ENCODE measurements at regions not wholly inside any gene's neighbourhood (a gene's known extent, or its start where the extent isn't known, plus 50 kb on each side); places are given as distances from the start of the nearest gene placed in this dataset.
A peak's percentile ranks its signal among the peaks of the same experiment; 100 is the strongest.

GRCh38 chr10:10798864-10799192, 218.8 kb upstream of the CELF2 start:
- H3K27me3 ChIP-seq (ENCODE audit: control insufficient read depth in 3 of 3, insufficient read depth in 3 of 3, low read length in 3 of 3) = peaks cover 0 to 4% (median 0%) of the 10 kb centered on the region in 3 donors
- no peaks in the 10 kb centered on the region for H3K9me3 ChIP-seq (ENCODE audit: control insufficient read depth in 2 of 2, insufficient read depth in 1 of 2, low read depth in 1 of 2, low read length in 1 of 2)
- DNase-seq (no peak), FAIRE-seq (no peak)
- no peaks in the 10 kb centered on the region for H3K36me3 ChIP-seq (ENCODE audit: control insufficient read depth in 3 of 3, insufficient read depth in 2 of 3, low read depth in 1 of 3, low read length in 3 of 3)
- H3K4me3 ChIP-seq (ENCODE audit: low read depth in 1 of 3, low read length in 3 of 3) = peak overlapping the region in 1 of 3 donors; percentile 11
- no peaks in the 10 kb centered on the region for H3K4me1 ChIP-seq (ENCODE audit: control insufficient read depth in 3 of 3, insufficient read depth in 2 of 3, low read depth in 1 of 3, low read length in 2 of 3)
- 64 to 73% (median 72%) methylated on average over 7 of the region's 7 CpGs for WGBS, 3 donors
- peak overlapping the region in 2 of 3 donors; percentile 29 to 86 for H3K27ac ChIP-seq (ENCODE audit: low read depth in 1 of 3, low read length in 2 of 3)

- no peak overlapping the region for H3K4me3 ChIP-seq (ENCODE audit: low read depth in 1 of 3, low read length in 3 of 3)
- WGBS, 3 donors = 80 to 83% (median 82%) methylated on average over 3 of the region's 3 CpGs
- no peak overlapping the region for H3K27ac ChIP-seq (ENCODE audit: low read depth in 1 of 3, low read length in 2 of 3)
- no peak for FAIRE-seq
- no peaks in the 10 kb centered on the region for H3K9me3 ChIP-seq (ENCODE audit: control insufficient read depth in 2 of 2, insufficient read depth in 1 of 2, low read depth in 1 of 2, low read length in 1 of 2)
- H3K4me1 ChIP-seq (ENCODE audit: control insufficient read depth in 3 of 3, insufficient read depth in 2 of 3, low read depth in 1 of 3, low read length in 2 of 3) = no peaks in the 10 kb centered on the region
- peaks cover 0 to 4% (median 0%) of the 10 kb centered on the region in 3 donors for H3K27me3 ChIP-seq (ENCODE audit: control insufficient read depth in 3 of 3, insufficient read depth in 3 of 3, low read length in 3 of 3)
- H3K36me3 ChIP-seq (ENCODE audit: control insufficient read depth in 3 of 3, insufficient read depth in 2 of 3, low read depth in 1 of 3, low read length in 3 of 3) = no peaks in the 10 kb centered on the region
- no peak for DNase-seq
Observed at GRCh38 chr10:10800961-10801360, 216.7 kb upstream of the CELF2 start.

- WGBS, 3 donors = 35 to 53% (median 46%) methylated on average over 1 of the region's 1 CpG
Observed at GRCh38 chr10:10803278-10803677, 214.4 kb upstream of the CELF2 start.

DNA sequence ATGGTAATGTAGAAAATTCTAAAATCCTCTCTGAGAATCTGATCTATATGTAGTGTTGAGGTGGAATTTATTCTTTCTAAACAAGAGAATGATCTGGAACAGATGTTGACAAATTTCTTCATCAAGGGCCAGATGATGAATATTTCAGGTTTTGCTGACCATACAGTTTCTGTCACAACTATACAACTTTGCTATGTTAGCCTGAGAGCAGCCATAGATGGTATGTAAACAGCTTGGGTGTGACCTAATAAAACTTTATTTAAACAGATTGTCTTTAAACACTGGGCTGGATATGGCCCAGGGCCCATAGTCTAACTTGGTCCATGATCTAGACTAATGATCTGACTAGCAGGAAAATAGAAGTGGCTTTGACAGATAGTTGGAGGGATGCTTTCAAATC, 213.6 kb upstream of the CELF2 start:
- FAIRE-seq (no peak), DNase-seq (no peak)
- Histone ChIP-seq H3K4me1 (ENCODE audit: control insufficient read depth in 3 of 3, insufficient read depth in 2 of 3, low read depth in 1 of 3, low read length in 2 of 3) (no peaks in the 10 kb centered on the region), H3K27me3 (ENCODE audit: control insufficient read depth in 3 of 3, insufficient read depth in 3 of 3, low read length in 3 of 3) (no peaks in the 10 kb centered on the region), H3K9me3 (ENCODE audit: control insufficient read depth in 2 of 2, insufficient read depth in 1 of 2, low read depth in 1 of 2, low read length in 1 of 2) (no peaks in the 10 kb centered on the region), H3K36me3 (ENCODE audit: control insufficient read depth in 3 of 3, insufficient read depth in 2 of 3, low read depth in 1 of 3, low read length in 3 of 3) (no peaks in the 10 kb centered on the region), H3K4me3 (ENCODE audit: low read depth in 1 of 3, low read length in 3 of 3) (no peak overlapping the region), H3K27ac (ENCODE audit: low read depth in 1 of 3, low read length in 2 of 3) (no peak overlapping the region)

More at GRCh38 chr10:10803278-10803677, 214.4 kb upstream of the CELF2 start:
- Histone ChIP-seq H3K27me3 (ENCODE audit: control insufficient read depth in 3 of 3, insufficient read depth in 3 of 3, low read length in 3 of 3) (peaks cover 0 to 4% (median 0%) of the 10 kb centered on the region in 3 donors), H3K27ac (ENCODE audit: low read depth in 1 of 3, low read length in 2 of 3) (peak overlapping the region in 1 of 3 donors; percentile 19), H3K4me1 (ENCODE audit: control insufficient read depth in 3 of 3, insufficient read depth in 2 of 3, low read depth in 1 of 3, low read length in 2 of 3) (no peaks in the 10 kb centered on the region), H3K4me3 (ENCODE audit: low read depth in 1 of 3, low read length in 3 of 3) (no peak overlapping the region), H3K9me3 (ENCODE audit: control insufficient read depth in 2 of 2, insufficient read depth in 1 of 2, low read depth in 1 of 2, low read length in 1 of 2) (no peaks in the 10 kb centered on the region), H3K36me3 (ENCODE audit: control insufficient read depth in 3 of 3, insufficient read depth in 2 of 3, low read depth in 1 of 3, low read length in 3 of 3) (no peaks in the 10 kb centered on the region)
- DNase-seq = no peak
- no peak for FAIRE-seq

DNA sequence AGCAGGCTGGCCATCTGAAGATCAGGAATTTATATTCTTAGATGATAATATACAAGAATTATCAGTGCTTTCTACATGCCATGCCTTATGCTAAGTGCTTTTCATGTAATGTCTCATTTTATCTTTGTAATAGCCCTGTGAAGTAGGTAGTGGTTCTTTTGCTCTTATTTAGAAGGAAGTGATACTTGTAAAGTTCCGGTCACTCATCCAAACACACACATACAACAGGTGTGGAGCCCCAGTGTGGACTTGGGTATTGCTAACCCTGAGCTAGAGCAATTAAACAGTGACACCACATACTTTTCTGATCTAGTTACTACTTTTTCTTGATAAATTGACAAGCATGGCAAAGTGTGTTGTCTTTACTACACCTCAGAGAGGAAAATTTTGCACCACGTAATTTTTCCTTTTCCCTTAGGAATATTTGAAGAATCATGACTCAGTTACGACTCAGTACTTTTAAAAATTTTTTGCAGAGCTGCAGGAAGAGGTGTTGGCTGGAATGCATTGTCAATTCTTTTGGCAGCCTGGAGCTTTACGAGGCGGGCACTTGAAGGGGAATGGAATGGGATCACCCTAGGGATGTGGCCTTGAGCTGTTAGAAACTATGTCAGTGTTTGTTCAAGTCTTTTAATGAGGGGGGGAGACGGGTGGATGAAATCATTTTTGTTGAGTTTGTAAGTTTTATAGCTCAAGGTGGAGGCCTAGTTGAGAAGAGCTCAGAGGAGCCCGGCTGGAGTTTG, 212.5 kb upstream of the CELF2 start:
- H3K27ac ChIP-seq (ENCODE audit: low read depth in 1 of 3, low read length in 2 of 3) = no peak overlapping the region
- no peak overlapping the region for H3K4me3 ChIP-seq (ENCODE audit: low read depth in 1 of 3, low read length in 3 of 3)
- FAIRE-seq (no peak), DNase-seq (no peak)
- H3K4me1 ChIP-seq (ENCODE audit: control insufficient read depth in 3 of 3, insufficient read depth in 2 of 3, low read depth in 1 of 3, low read length in 2 of 3) = no peaks in the 10 kb centered on the region
- no peaks in the 10 kb centered on the region for H3K27me3 ChIP-seq (ENCODE audit: control insufficient read depth in 3 of 3, insufficient read depth in 3 of 3, low read length in 3 of 3)
- WGBS, 3 donors = 61 to 63% (median 62%) methylated on average over 7 of the region's 7 CpGs
- H3K9me3 ChIP-seq (ENCODE audit: control insufficient read depth in 2 of 2, insufficient read depth in 1 of 2, low read depth in 1 of 2, low read length in 1 of 2) = no peaks in the 10 kb centered on the region
- H3K36me3 ChIP-seq (ENCODE audit: control insufficient read depth in 3 of 3, insufficient read depth in 2 of 3, low read depth in 1 of 3, low read length in 3 of 3) = no peaks in the 10 kb centered on the region

GRCh38 chr10:10807106-10807505, 210.6 kb upstream of the CELF2 start:
- H3K4me1 ChIP-seq (ENCODE audit: control insufficient read depth in 3 of 3, insufficient read depth in 2 of 3, low read depth in 1 of 3, low read length in 2 of 3) = no peaks in the 10 kb centered on the region
- DNase-seq (no peak), FAIRE-seq (no peak)
- H3K27me3 ChIP-seq (ENCODE audit: control insufficient read depth in 3 of 3, insufficient read depth in 3 of 3, low read length in 3 of 3) = no peaks in the 10 kb centered on the region
- no peak overlapping the region for H3K4me3 ChIP-seq (ENCODE audit: low read depth in 1 of 3, low read length in 3 of 3)
- no peaks in the 10 kb centered on the region for H3K36me3 ChIP-seq (ENCODE audit: control insufficient read depth in 3 of 3, insufficient read depth in 2 of 3, low read depth in 1 of 3, low read length in 3 of 3)
- no peak overlapping the region for H3K27ac ChIP-seq (ENCODE audit: low read depth in 1 of 3, low read length in 2 of 3)
- H3K9me3 ChIP-seq (ENCODE audit: control insufficient read depth in 2 of 2, insufficient read depth in 1 of 2, low read depth in 1 of 2, low read length in 1 of 2) = no peaks in the 10 kb centered on the region
- WGBS, 3 donors = 83 to 93% (median 89%) methylated on average over 1 of the region's 1 CpG

DNA sequence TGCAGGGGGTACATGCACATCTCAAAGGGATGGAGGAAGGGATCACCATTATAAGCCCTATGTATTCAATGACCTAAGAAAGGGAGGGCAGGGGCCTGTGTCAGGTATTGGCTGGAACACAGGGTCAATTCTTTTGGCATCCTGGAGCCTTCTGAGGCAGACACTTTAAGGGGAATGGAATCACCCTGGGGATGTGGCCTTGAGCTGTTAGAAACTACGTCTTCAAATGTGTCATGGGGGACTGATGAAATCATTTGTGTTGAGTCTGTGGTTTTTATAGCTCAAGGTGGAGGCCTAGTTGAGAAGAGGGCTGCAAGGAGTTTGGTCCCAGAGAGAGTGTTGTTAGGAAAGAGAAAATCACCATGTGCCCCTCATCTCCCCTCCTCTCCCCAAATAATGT, 206.1 kb upstream of the CELF2 start:
- no peaks in the 10 kb centered on the region for H3K9me3 ChIP-seq (ENCODE audit: control insufficient read depth in 2 of 2, insufficient read depth in 1 of 2, low read depth in 1 of 2, low read length in 1 of 2)
- no peak overlapping the region for H3K4me3 ChIP-seq (ENCODE audit: low read depth in 1 of 3, low read length in 3 of 3)
- 79 to 89% (median 86%) methylated on average over 1 of the region's 1 CpG for WGBS, 3 donors
- no peaks in the 10 kb centered on the region for H3K36me3 ChIP-seq (ENCODE audit: control insufficient read depth in 3 of 3, insufficient read depth in 2 of 3, low read depth in 1 of 3, low read length in 3 of 3)
- no peaks in the 10 kb centered on the region for H3K4me1 ChIP-seq (ENCODE audit: control insufficient read depth in 3 of 3, insufficient read depth in 2 of 3, low read depth in 1 of 3, low read length in 2 of 3)
- no peak for FAIRE-seq
- H3K27ac ChIP-seq (ENCODE audit: low read depth in 1 of 3, low read length in 2 of 3) = no peak overlapping the region
- H3K27me3 ChIP-seq (ENCODE audit: control insufficient read depth in 3 of 3, insufficient read depth in 3 of 3, low read length in 3 of 3) = no peaks in the 10 kb centered on the region
- no peak for DNase-seq

DNA sequence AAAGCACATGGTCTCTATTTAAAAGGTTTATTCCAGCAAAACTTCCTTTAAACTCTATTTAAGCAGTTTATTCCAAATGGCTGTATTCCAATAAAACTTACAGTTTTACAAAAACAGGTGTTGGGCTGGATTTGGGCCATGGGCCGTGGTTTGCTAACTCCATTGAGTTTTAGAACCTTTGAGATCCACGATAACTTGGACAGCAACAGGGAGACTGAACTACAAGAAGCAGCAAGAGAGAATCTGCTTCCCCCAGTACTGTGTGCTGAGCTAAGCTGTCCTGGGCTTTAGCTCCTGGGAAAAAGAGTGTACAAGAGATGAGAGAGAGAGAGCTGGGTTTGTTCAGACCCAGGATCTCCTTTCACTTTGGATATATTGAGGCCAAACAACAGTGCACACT, 204.0 kb upstream of the CELF2 start:
- Histone ChIP-seq H3K36me3 (ENCODE audit: control insufficient read depth in 3 of 3, insufficient read depth in 2 of 3, low read depth in 1 of 3, low read length in 3 of 3) (no peaks in the 10 kb centered on the region), H3K27me3 (ENCODE audit: control insufficient read depth in 3 of 3, insufficient read depth in 3 of 3, low read length in 3 of 3) (no peaks in the 10 kb centered on the region), H3K9me3 (ENCODE audit: control insufficient read depth in 2 of 2, insufficient read depth in 1 of 2, low read depth in 1 of 2, low read length in 1 of 2) (no peaks in the 10 kb centered on the region), H3K4me1 (ENCODE audit: control insufficient read depth in 3 of 3, insufficient read depth in 2 of 3, low read depth in 1 of 3, low read length in 2 of 3) (no peaks in the 10 kb centered on the region), H3K27ac (ENCODE audit: low read depth in 1 of 3, low read length in 2 of 3) (no peak overlapping the region), H3K4me3 (ENCODE audit: low read depth in 1 of 3, low read length in 3 of 3) (no peak overlapping the region)
- DNase-seq = no peak
- no peak for FAIRE-seq
- 67 to 85% (median 67%) methylated on average over 2 of the region's 2 CpGs for WGBS, 3 donors

DNA sequence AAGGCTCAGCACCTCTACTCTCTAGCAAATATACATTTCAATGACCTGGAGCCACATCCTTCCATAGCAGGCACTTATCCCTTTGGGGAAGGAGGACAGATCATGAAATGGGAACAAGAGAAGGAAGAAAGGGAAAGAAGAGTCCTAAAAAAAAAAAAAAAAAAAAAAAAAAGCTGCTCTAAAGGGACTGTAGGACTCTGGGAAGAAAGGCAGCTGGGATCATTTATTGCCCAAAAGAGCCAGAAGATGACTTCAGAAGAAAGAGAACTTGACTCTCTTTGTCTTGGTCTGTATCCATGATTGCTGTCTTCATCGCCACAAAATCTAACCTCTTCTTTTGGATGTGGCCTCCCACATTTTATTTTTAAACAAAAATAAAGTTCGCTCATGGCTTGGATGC, 203.6 kb upstream of the CELF2 start:
- DNase-seq (no peak), FAIRE-seq (no peak)
- Histone ChIP-seq H3K36me3 (ENCODE audit: control insufficient read depth in 3 of 3, insufficient read depth in 2 of 3, low read depth in 1 of 3, low read length in 3 of 3) (no peaks in the 10 kb centered on the region), H3K4me1 (ENCODE audit: control insufficient read depth in 3 of 3, insufficient read depth in 2 of 3, low read depth in 1 of 3, low read length in 2 of 3) (no peaks in the 10 kb centered on the region), H3K27me3 (ENCODE audit: control insufficient read depth in 3 of 3, insufficient read depth in 3 of 3, low read length in 3 of 3) (no peaks in the 10 kb centered on the region), H3K4me3 (ENCODE audit: low read depth in 1 of 3, low read length in 3 of 3) (no peak overlapping the region), H3K9me3 (ENCODE audit: control insufficient read depth in 2 of 2, insufficient read depth in 1 of 2, low read depth in 1 of 2, low read length in 1 of 2) (no peaks in the 10 kb centered on the region), H3K27ac (ENCODE audit: low read depth in 1 of 3, low read length in 2 of 3) (no peak overlapping the region)
- 83 to 93% (median 91%) methylated on average over 2 of the region's 2 CpGs for WGBS, 3 donors

All from small intestine (tissue), 7 donors.